ENCODE measurements at regions not wholly inside any gene's neighbourhood (a gene's known extent, or its start where the extent isn't known, plus 50 kb on each side); places are given as distances from the start of the nearest gene placed in this dataset.
"Not testable (repeated sequence)": the region's sequence is repeated elsewhere in the genome, so short reads cannot be mapped to it uniquely, and the experiment has no call there.

GRCh38 chr9:13026956-13027355 lies 252.1 kb downstream of the LURAP1L start:
- Histone ChIP-seq H3K4me1 (ENCODE audit: control insufficient read depth, insufficient read depth, low read length) (no peaks in the 10 kb centered on the region), H3K36me3 (ENCODE audit: control insufficient read depth in 2 of 2, insufficient read depth in 2 of 2, low read length in 2 of 2) (no peaks in the 10 kb centered on the region), H3K27ac (ENCODE audit: low read length) (no peak overlapping the region), H3K27me3 (ENCODE audit: control insufficient read depth in 1 of 2, insufficient read depth in 2 of 2, low read length in 2 of 2) (no peaks in the 10 kb centered on the region), H3K4me3 (ENCODE audit: low read length in 2 of 2) (no peak overlapping the region), H3K9me3 (ENCODE audit: control insufficient read depth in 2 of 2, low read length in 2 of 2) (no peaks in the 10 kb centered on the region), H3K9ac (ENCODE audit: low read length in 2 of 2) (no peak overlapping the region)

- no peak overlapping the region for H3K9ac ChIP-seq (ENCODE audit: low read length in 2 of 2)
- H3K4me1 ChIP-seq (ENCODE audit: control insufficient read depth, insufficient read depth, low read length), result no peaks in the 10 kb centered on the region
- no peaks in the 10 kb centered on the region for H3K36me3 ChIP-seq (ENCODE audit: control insufficient read depth in 2 of 2, insufficient read depth in 2 of 2, low read length in 2 of 2)
- H3K27ac ChIP-seq (ENCODE audit: low read length), result no peak overlapping the region
- H3K4me3 ChIP-seq (ENCODE audit: low read length in 2 of 2), result no peak overlapping the region
- no peaks in the 10 kb centered on the region for H3K27me3 ChIP-seq (ENCODE audit: control insufficient read depth in 1 of 2, insufficient read depth in 2 of 2, low read length in 2 of 2)
- no peaks in the 10 kb centered on the region for H3K9me3 ChIP-seq (ENCODE audit: control insufficient read depth in 2 of 2, low read length in 2 of 2)
These were observed 251.6 kb downstream of the MPDZ start for GRCh38 chr9:13027879-13028278.

GRCh38 chr9:13032585-13032984 lies 246.9 kb downstream of the MPDZ start:
- Histone ChIP-seq H3K36me3 (ENCODE audit: control insufficient read depth in 2 of 2, insufficient read depth in 2 of 2, low read length in 2 of 2) (no peaks in the 10 kb centered on the region), H3K9me3 (ENCODE audit: control insufficient read depth in 2 of 2, low read length in 2 of 2) (no peaks in the 10 kb centered on the region), H3K9ac (ENCODE audit: low read length in 2 of 2) (no peak overlapping the region), H3K27ac (ENCODE audit: low read length) (no peak overlapping the region), H3K27me3 (ENCODE audit: control insufficient read depth in 1 of 2, insufficient read depth in 2 of 2, low read length in 2 of 2) (no peaks in the 10 kb centered on the region), H3K4me1 (ENCODE audit: control insufficient read depth, insufficient read depth, low read length) (peaks cover 4% of the 10 kb centered on the region), H3K4me3 (ENCODE audit: low read length in 2 of 2) (no peak overlapping the region)

- no peaks in the 10 kb centered on the region for H3K27me3 ChIP-seq (ENCODE audit: control insufficient read depth in 1 of 2, insufficient read depth in 2 of 2, low read length in 2 of 2)
- no peaks in the 10 kb centered on the region for H3K9me3 ChIP-seq (ENCODE audit: control insufficient read depth in 2 of 2, low read length in 2 of 2)
- H3K27ac ChIP-seq (ENCODE audit: low read length), result no peak overlapping the region
- H3K9ac ChIP-seq (ENCODE audit: low read length in 2 of 2), result peak overlapping the region; percentile 26 to 60
- no peaks in the 10 kb centered on the region for H3K36me3 ChIP-seq (ENCODE audit: control insufficient read depth in 2 of 2, insufficient read depth in 2 of 2, low read length in 2 of 2)
- peak overlapping the region; percentile 58 to 71 for H3K4me3 ChIP-seq (ENCODE audit: low read length in 2 of 2)
- peaks cover 4% of the 10 kb centered on the region for H3K4me1 ChIP-seq (ENCODE audit: control insufficient read depth, insufficient read depth, low read length)
These were observed 245.4 kb downstream of the MPDZ start for GRCh38 chr9:13033959-13034693.

- H3K27ac ChIP-seq (ENCODE audit: low read length), result no peak overlapping the region
- H3K4me1 ChIP-seq (ENCODE audit: control insufficient read depth, insufficient read depth, low read length), result peaks cover 4% of the 10 kb centered on the region
- no peaks in the 10 kb centered on the region for H3K36me3 ChIP-seq (ENCODE audit: control insufficient read depth in 2 of 2, insufficient read depth in 2 of 2, low read length in 2 of 2)
- H3K4me3 ChIP-seq (ENCODE audit: low read length in 2 of 2), result peak overlapping the region; percentile 58 to 71
- peak overlapping the region; percentile 26 to 60 for H3K9ac ChIP-seq (ENCODE audit: low read length in 2 of 2)
- H3K27me3 ChIP-seq (ENCODE audit: control insufficient read depth in 1 of 2, insufficient read depth in 2 of 2, low read length in 2 of 2), result no peaks in the 10 kb centered on the region
- H3K9me3 ChIP-seq (ENCODE audit: control insufficient read depth in 2 of 2, low read length in 2 of 2), result no peaks in the 10 kb centered on the region
These were observed 244.8 kb downstream of the MPDZ start for GRCh38 chr9:13034694-13035002.

- no peaks in the 10 kb centered on the region for H3K9me3 ChIP-seq (ENCODE audit: control insufficient read depth in 2 of 2, low read length in 2 of 2)
- H3K4me3 ChIP-seq (ENCODE audit: low read length in 2 of 2), result no peak overlapping the region
- H3K27ac ChIP-seq (ENCODE audit: low read length), result no peak overlapping the region
- no peaks in the 10 kb centered on the region for H3K36me3 ChIP-seq (ENCODE audit: control insufficient read depth in 2 of 2, insufficient read depth in 2 of 2, low read length in 2 of 2)
- H3K27me3 ChIP-seq (ENCODE audit: control insufficient read depth in 1 of 2, insufficient read depth in 2 of 2, low read length in 2 of 2), result no peaks in the 10 kb centered on the region
- H3K9ac ChIP-seq (ENCODE audit: low read length in 2 of 2), result no peak overlapping the region
- peaks cover 4% of the 10 kb centered on the region for H3K4me1 ChIP-seq (ENCODE audit: control insufficient read depth, insufficient read depth, low read length)
These were observed 243.7 kb downstream of the MPDZ start for GRCh38 chr9:13035822-13036221.

GRCh38 chr9:13037808-13038207 lies 241.7 kb downstream of the MPDZ start:
- not testable (repeated sequence) for H3K4me3 ChIP-seq (ENCODE audit: low read length in 2 of 2); H3K9me3 ChIP-seq (ENCODE audit: control insufficient read depth in 2 of 2, low read length in 2 of 2); H3K27ac ChIP-seq (ENCODE audit: low read length); H3K36me3 ChIP-seq (ENCODE audit: control insufficient read depth in 2 of 2, insufficient read depth in 2 of 2, low read length in 2 of 2); H3K27me3 ChIP-seq (ENCODE audit: control insufficient read depth in 1 of 2, insufficient read depth in 2 of 2, low read length in 2 of 2); H3K4me1 ChIP-seq (ENCODE audit: control insufficient read depth, insufficient read depth, low read length); H3K9ac ChIP-seq (ENCODE audit: low read length in 2 of 2)

GRCh38 chr9:13047827-13048587 lies 231.5 kb downstream of the MPDZ start:
- Histone ChIP-seq H3K27ac (ENCODE audit: low read length) (no peak overlapping the region), H3K27me3 (ENCODE audit: control insufficient read depth in 1 of 2, insufficient read depth in 2 of 2, low read length in 2 of 2) (no peaks in the 10 kb centered on the region), H3K36me3 (ENCODE audit: control insufficient read depth in 2 of 2, insufficient read depth in 2 of 2, low read length in 2 of 2) (no peaks in the 10 kb centered on the region), H3K4me3 (ENCODE audit: low read length in 2 of 2) (no peak overlapping the region), H3K9ac (ENCODE audit: low read length in 2 of 2) (no peak overlapping the region), H3K4me1 (ENCODE audit: control insufficient read depth, insufficient read depth, low read length) (no peaks in the 10 kb centered on the region), H3K9me3 (ENCODE audit: control insufficient read depth in 2 of 2, low read length in 2 of 2) (peaks cover 0 to 2% of the 10 kb centered on the region in 2 donors)

GRCh38 chr9:13049223-13049622 lies 230.3 kb downstream of the MPDZ start:
- peaks cover 0 to 2% of the 10 kb centered on the region in 2 donors for H3K9me3 ChIP-seq (ENCODE audit: control insufficient read depth in 2 of 2, low read length in 2 of 2)
- no peaks in the 10 kb centered on the region for H3K27me3 ChIP-seq (ENCODE audit: control insufficient read depth in 1 of 2, insufficient read depth in 2 of 2, low read length in 2 of 2)
- H3K4me3 ChIP-seq (ENCODE audit: low read length in 2 of 2), result no peak overlapping the region
- H3K9ac ChIP-seq (ENCODE audit: low read length in 2 of 2), result no peak overlapping the region
- no peaks in the 10 kb centered on the region for H3K4me1 ChIP-seq (ENCODE audit: control insufficient read depth, insufficient read depth, low read length)
- H3K36me3 ChIP-seq (ENCODE audit: control insufficient read depth in 2 of 2, insufficient read depth in 2 of 2, low read length in 2 of 2), result no peaks in the 10 kb centered on the region
- H3K27ac ChIP-seq (ENCODE audit: low read length), result no peak overlapping the region

- no peaks in the 10 kb centered on the region for H3K36me3 ChIP-seq (ENCODE audit: control insufficient read depth in 2 of 2, insufficient read depth in 2 of 2, low read length in 2 of 2)
These were observed 226.0 kb downstream of the MPDZ start for GRCh38 chr9:13053504-13053903.

GRCh38 chr9:13054389-13054788 lies 225.1 kb downstream of the MPDZ start:
- H3K27ac ChIP-seq (ENCODE audit: low read length), result no peak overlapping the region
- no peaks in the 10 kb centered on the region for H3K4me1 ChIP-seq (ENCODE audit: control insufficient read depth, insufficient read depth, low read length)
- no peaks in the 10 kb centered on the region for H3K36me3 ChIP-seq (ENCODE audit: control insufficient read depth in 2 of 2, insufficient read depth in 2 of 2, low read length in 2 of 2)
- H3K4me3 ChIP-seq (ENCODE audit: low read length in 2 of 2), result no peak overlapping the region
- no peaks in the 10 kb centered on the region for H3K27me3 ChIP-seq (ENCODE audit: control insufficient read depth in 1 of 2, insufficient read depth in 2 of 2, low read length in 2 of 2)
- H3K9ac ChIP-seq (ENCODE audit: low read length in 2 of 2), result no peak overlapping the region
- no peaks in the 10 kb centered on the region for H3K9me3 ChIP-seq (ENCODE audit: control insufficient read depth in 2 of 2, low read length in 2 of 2)

More at GRCh38 chr9:13053504-13053903, 226.0 kb downstream of the MPDZ start:
- no peaks in the 10 kb centered on the region for H3K9me3 ChIP-seq (ENCODE audit: control insufficient read depth in 2 of 2, low read length in 2 of 2)
- no peak overlapping the region for H3K4me3 ChIP-seq (ENCODE audit: low read length in 2 of 2)
- H3K4me1 ChIP-seq (ENCODE audit: control insufficient read depth, insufficient read depth, low read length), result no peaks in the 10 kb centered on the region
- no peak overlapping the region for H3K9ac ChIP-seq (ENCODE audit: low read length in 2 of 2)
- no peaks in the 10 kb centered on the region for H3K27me3 ChIP-seq (ENCODE audit: control insufficient read depth in 1 of 2, insufficient read depth in 2 of 2, low read length in 2 of 2)
- H3K27ac ChIP-seq (ENCODE audit: low read length), result no peak overlapping the region

All from stomach smooth muscle (tissue), 2 donors.